Sigmoid colon (tissue), 6 donors: ENCODE measurements at regions not wholly inside any gene's neighbourhood (a gene's known extent, or its start where the extent isn't known, plus 50 kb on each side); places are given as distances from the start of the nearest gene placed in this dataset.

Experiments used
- DNase-seq: peaks from one replicate; pipeline ENCODE4 v3.0.0-alpha.2; 2019
- H3K27ac ChIP-seq, 4 donors: fragments of 200-600 bp; sonication (generic); one replicate each; pipeline ENCODE4 v1.5.1; 2016 to 2019; ENCODE audit warnings: mild to moderate bottlenecking in 1 of 4
- H3K27me3 ChIP-seq, 3 donors: fragments of 200-600 bp; sonication (generic); one replicate each; pipeline ENCODE4 v1.5.1; 2019; ENCODE audit warnings: mild to moderate bottlenecking in 1 of 3
- H3K36me3 ChIP-seq, 4 donors: fragments of 200-600 bp; sonication (generic); one replicate each; pipeline ENCODE4 v1.5.1; 2016 to 2019
- H3K4me1 ChIP-seq, 4 donors: fragments of 200-600 bp; sonication (generic); one replicate each; pipeline ENCODE4 v1.5.1; 2017 to 2019
- H3K4me3 ChIP-seq, 4 donors: fragments of 200-600 bp; sonication (generic); one replicate each; pipeline ENCODE4 v1.5.1; 2017 to 2019; ENCODE audit warnings: mild to moderate bottlenecking in 2 of 4, moderate library complexity in 1 of 4
- H3K9me3 ChIP-seq, 4 donors: fragments of 200-600 bp in 3 of 4; sonication (generic) in 3 of 4; one replicate each; pipeline versions ENCODE4 v1.5.1 to v1.6.1; 2013 to 2019
- CTCF ChIP-seq, 4 experiments: fragments of 450-650 bp in 3 of 4; fragments of 200-600 bp in 1 of 4; IDR thresholded peaks; one replicate each; pipeline ENCODE4 v1.5.1; 2016 to 2019; ENCODE audit warnings: antibody characterized with exemption in 4 of 4, mild to moderate bottlenecking in 3 of 4, moderate library complexity in 2 of 4
- EP300 ChIP-seq, 4 donors: sonication (generic); formaldehyde crosslinking; IDR thresholded peaks; one replicate each; pipeline ENCODE4 v1.6.1; 2017; ENCODE audit warnings: antibody characterized with exemption in 4 of 4
- POLR2A ChIP-seq, 2 donors: fragments of 450-650 bp; IDR thresholded peaks; one replicate each; pipeline ENCODE4 v1.6.1; 2016; ENCODE audit warnings: antibody characterized with exemption in 2 of 2, mild to moderate bottlenecking in 2 of 2, moderate library complexity in 2 of 2
- POLR2AphosphoS5 ChIP-seq, 4 donors: sonication (generic); formaldehyde crosslinking; IDR thresholded peaks; one replicate each; pipeline ENCODE4 v1.6.1; 2017; ENCODE audit warnings: antibody characterized with exemption in 4 of 4
- WGBS, 2 donors: extraction: QIAGEN DNeasy Blood & Tissue Kit; methylation state at CpG; one replicate each; pipeline ENCODE4 v1.1.7; 2013; 5-methylcytosine and 5-hydroxymethylcytosine counted together
- intact Hi-C: fragments of 100-400 bp; cut with DNase I; formaldehyde crosslinking; loops from one replicate; pipeline ENCODE4 v1.15.1; 2023
- donor health status: healthy with polysubstance abuse.
- donor health status: healthy.

GRCh38 chr10:3623746-3624145 lies 161.3 kb downstream of the KLF6 start:
- Histone ChIP-seq H3K27me3 (no peaks in the 10 kb centered on the region), H3K4me1 (peaks cover 0 to 35% (median 17%) of the 10 kb centered on the region in 4 donors), H3K36me3 (no peaks in the 10 kb centered on the region), H3K4me3 (peak overlapping the region in 2 of 4 donors; percentile 4 to 16), H3K9me3 (peaks cover 0 to 5% (median 2%) of the 10 kb centered on the region in 4 donors), H3K27ac (peak overlapping the region; percentile 51 to 75 (median 66))
- intact Hi-C loops: loop anchor here (5.0 kb wide), 1 partner anchor 51 kb away; no protein-coding TSS in a partner anchor
- DNase-seq: no peak
- TF ChIP-seq POLR2AphosphoS5 (IDR thresholded peaks at IDR 0.05): peak in 2 of 4 donors; percentile 23 to 26
- TF ChIP-seq CTCF (IDR thresholded peaks at IDR 0.05): no peak
- TF ChIP-seq EP300 (IDR thresholded peaks at IDR 0.05): peak in 2 of 4 donors; percentile 32 to 53
- TF ChIP-seq POLR2A (IDR thresholded peaks at IDR 0.05): no peak
- WGBS, 2 donors: 57 to 82% methylated on average over 7 of the region's 7 CpGs

GRCh38 chr10:3622845-3623621 lies 162.0 kb downstream of the KLF6 start:
- Histone ChIP-seq H3K27ac (peak overlapping the region; percentile 51 to 75 (median 66)), H3K27me3 (no peaks in the 10 kb centered on the region), H3K4me1 (peaks cover 0 to 35% (median 17%) of the 10 kb centered on the region in 4 donors), H3K36me3 (no peaks in the 10 kb centered on the region), H3K4me3 (no peak overlapping the region), H3K9me3 (peaks cover 0 to 5% (median 2%) of the 10 kb centered on the region in 4 donors)
- no peak for TF ChIP-seq POLR2A (IDR thresholded peaks at IDR 0.05)
- no peak for TF ChIP-seq CTCF (IDR thresholded peaks at IDR 0.05)
- TF ChIP-seq EP300 (IDR thresholded peaks at IDR 0.05): no peak
- TF ChIP-seq POLR2AphosphoS5 (IDR thresholded peaks at IDR 0.05): no peak
- intact Hi-C loops: loop anchor here (5.0 kb wide), 1 partner anchor 51 kb away; no protein-coding TSS in a partner anchor
- WGBS, 2 donors: 69 to 88% methylated on average over 3 of the region's 3 CpGs
- no peak for DNase-seq

GRCh38 chr10:3622427-3622826 lies 162.6 kb downstream of the KLF6 start:
- DNase-seq: no peak
- Histone ChIP-seq H3K27ac (no peak overlapping the region), H3K36me3 (no peaks in the 10 kb centered on the region), H3K4me1 (peaks cover 0 to 35% (median 17%) of the 10 kb centered on the region in 4 donors), H3K27me3 (no peaks in the 10 kb centered on the region), H3K4me3 (no peak overlapping the region), H3K9me3 (peaks cover 0 to 5% (median 2%) of the 10 kb centered on the region in 4 donors)
- intact Hi-C loops: loop anchor here (5.0 kb wide), 1 partner anchor 50 kb away; no protein-coding TSS in a partner anchor
- TF ChIP-seq POLR2A (IDR thresholded peaks at IDR 0.05) (no peak), EP300 (IDR thresholded peaks at IDR 0.05) (no peak), CTCF (IDR thresholded peaks at IDR 0.05) (no peak), POLR2AphosphoS5 (IDR thresholded peaks at IDR 0.05) (no peak)
- WGBS, 2 donors: 89 to 90% methylated on average over 2 of the region's 2 CpGs

- intact Hi-C loops: loop anchor here (5.0 kb wide), 1 partner anchor 49 kb away; no protein-coding TSS in a partner anchor
- WGBS, 2 donors: 88 to 89% methylated on average over 2 of the region's 2 CpGs
- H3K36me3 ChIP-seq: no peaks in the 10 kb centered on the region
Measured at GRCh38 chr10:3620818-3621217, 164.2 kb downstream of the KLF6 start.

More at GRCh38 chr10:3620818-3621217, 164.2 kb downstream of the KLF6 start:
- H3K4me3 ChIP-seq: no peak overlapping the region
- no peak for TF ChIP-seq EP300 (IDR thresholded peaks at IDR 0.05)
- TF ChIP-seq CTCF (IDR thresholded peaks at IDR 0.05): no peak
- TF ChIP-seq POLR2AphosphoS5 (IDR thresholded peaks at IDR 0.05): no peak
- TF ChIP-seq POLR2A (IDR thresholded peaks at IDR 0.05): no peak
- H3K27ac ChIP-seq: no peak overlapping the region
- H3K9me3 ChIP-seq: peaks cover 0 to 5% (median 2%) of the 10 kb centered on the region in 4 donors
- no peaks in the 10 kb centered on the region for H3K27me3 ChIP-seq
- peaks cover 0 to 29% (median 17%) of the 10 kb centered on the region in 4 donors for H3K4me1 ChIP-seq
- no peak for DNase-seq
